Thyroid gland (tissue), 4 donors: ENCODE measurements at regions not wholly inside any gene's neighbourhood (a gene's known extent, or its start where the extent isn't known, plus 50 kb on each side); places are given as distances from the start of the nearest gene placed in this dataset.

Experiments used
- DNase-seq, 2 donors: peaks; one replicate each; pipeline ENCODE4 v3.0.0-alpha.2; 2019
- H3K27ac ChIP-seq, 3 donors: fragments of 200-600 bp; sonication (generic); 1 replicate in 2 of 3; 2 replicates in 1 of 3; pipeline ENCODE4 v1.5.1; 2016 to 2019; ENCODE audit warnings: mild to moderate bottlenecking in 1 of 3, moderate library complexity in 1 of 3
- H3K27me3 ChIP-seq: fragments of 200-600 bp; sonication (generic); one replicate; pipeline ENCODE4 v1.5.1; 2019
- H3K36me3 ChIP-seq, 2 donors: fragments of 200-600 bp; sonication (generic); one replicate each; pipeline ENCODE4 v1.5.1; 2016 to 2019
- H3K4me1 ChIP-seq, 2 donors: fragments of 200-600 bp; sonication (generic); one replicate each; pipeline ENCODE4 v1.5.1; 2017 to 2019
- H3K4me3 ChIP-seq, 3 donors: fragments of 200-600 bp; sonication (generic); replicated peaks in 1 of 3; 1 replicate in 2 of 3; 2 replicates in 1 of 3; pipeline ENCODE4 v1.5.1; 2016; ENCODE audit warnings: mild to moderate bottlenecking in 1 of 3
- H3K9me3 ChIP-seq: fragments of 200-600 bp; sonication (generic); one replicate; pipeline ENCODE4 v1.5.1; 2017
- POLR2A ChIP-seq, 2 donors: fragments of 450-650 bp; IDR thresholded peaks; one replicate each; pipeline ENCODE4 v1.6.1; 2017; ENCODE audit warnings: antibody characterized with exemption in 2 of 2, mild to moderate bottlenecking in 2 of 2, moderate library complexity in 1 of 2
- WGBS, 2 donors: methylation state at CpG; one replicate each; pipeline ENCODE4 v1.1.5; 2017; 5-methylcytosine and 5-hydroxymethylcytosine counted together
- intact Hi-C: fragments of 100-400 bp; cut with DNase I; formaldehyde crosslinking; loops from one replicate; pipeline ENCODE4 v1.15.1; 2023
- TF ChIP-seq, protein P1 (sequence below), 6 experiments: fragments of 200-600 bp in 3 of 6; fragments of 450-650 bp in 3 of 6; sonication (generic) in 3 of 6; IDR thresholded peaks; one replicate each; pipeline ENCODE4 v1.5.1; 2016 to 2019; ENCODE audit warnings: antibody characterized with exemption in 6 of 6, mild to moderate bottlenecking in 2 of 6, inconsistent platforms in 1 of 6, moderate library complexity in 1 of 6

DNA sequence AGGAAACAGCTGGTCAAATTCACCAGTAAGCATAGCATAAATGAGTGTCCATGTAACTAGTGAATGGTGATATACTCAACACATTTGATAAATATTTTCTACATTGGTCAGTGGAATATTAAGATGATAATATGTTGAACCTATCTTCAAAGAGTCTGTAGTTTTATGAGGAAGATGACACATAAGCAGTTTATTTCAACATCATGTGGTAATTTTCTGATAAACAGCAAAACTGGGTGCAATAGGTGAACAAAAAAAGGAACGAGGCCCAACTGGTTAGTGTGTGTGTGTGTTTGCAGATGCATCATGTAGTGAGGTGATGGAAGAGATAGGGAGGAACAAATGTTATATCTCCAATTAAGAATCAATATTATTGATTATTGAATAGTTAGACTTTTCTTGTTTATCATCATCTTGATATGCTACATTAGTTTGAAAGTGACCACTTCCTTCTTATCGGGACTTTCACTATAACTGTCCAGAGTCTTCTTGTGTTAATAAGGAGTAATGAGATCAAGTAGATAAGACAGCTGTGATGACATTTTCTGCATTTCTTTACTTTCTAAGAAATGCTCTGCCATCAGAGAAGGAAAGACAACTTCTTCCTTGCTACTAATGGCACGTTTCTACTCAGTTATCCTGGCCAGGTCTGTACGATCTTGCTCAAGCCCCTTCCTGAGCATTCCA lies 270.7 kb downstream of the ETS1 start:
- intact Hi-C loops = no loop called here
- Histone ChIP-seq H3K27ac (no peak overlapping the region), H3K9me3 (no peaks in the 10 kb centered on the region), H3K36me3 (no peaks in the 10 kb centered on the region), H3K4me3 (no peak overlapping the region), H3K4me1 (no peaks in the 10 kb centered on the region), H3K27me3 (no peaks in the 10 kb centered on the region)
- TF ChIP-seq POLR2A (IDR thresholded peaks at IDR 0.05) = no peak
- 78 to 85% methylated on average over 4 of the region's 4 CpGs for WGBS, 2 donors
- no peak for DNase-seq

DNA sequence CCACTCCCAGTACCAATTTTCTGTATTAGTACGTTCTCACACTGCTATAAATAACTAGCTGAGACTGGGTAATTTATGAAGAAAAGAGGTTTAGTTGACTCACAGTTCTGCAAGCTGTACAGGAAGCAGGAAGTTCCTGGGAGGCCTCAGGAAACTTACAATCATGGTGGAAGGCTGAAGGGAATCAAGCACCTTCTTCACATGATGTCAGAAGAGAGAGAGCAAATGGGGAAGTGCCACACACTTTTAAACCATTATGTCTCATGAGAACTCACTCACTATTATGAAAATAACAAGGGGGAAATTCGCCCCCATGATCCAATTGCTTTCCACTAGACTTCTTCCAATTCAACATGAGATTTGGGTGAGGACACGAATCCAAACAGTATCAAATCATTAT lies 271.4 kb downstream of the ETS1 start:
- H3K36me3 ChIP-seq = no peaks in the 10 kb centered on the region
- no peak for TF ChIP-seq POLR2A (IDR thresholded peaks at IDR 0.05)
- TF ChIP-seq, protein P1, sequence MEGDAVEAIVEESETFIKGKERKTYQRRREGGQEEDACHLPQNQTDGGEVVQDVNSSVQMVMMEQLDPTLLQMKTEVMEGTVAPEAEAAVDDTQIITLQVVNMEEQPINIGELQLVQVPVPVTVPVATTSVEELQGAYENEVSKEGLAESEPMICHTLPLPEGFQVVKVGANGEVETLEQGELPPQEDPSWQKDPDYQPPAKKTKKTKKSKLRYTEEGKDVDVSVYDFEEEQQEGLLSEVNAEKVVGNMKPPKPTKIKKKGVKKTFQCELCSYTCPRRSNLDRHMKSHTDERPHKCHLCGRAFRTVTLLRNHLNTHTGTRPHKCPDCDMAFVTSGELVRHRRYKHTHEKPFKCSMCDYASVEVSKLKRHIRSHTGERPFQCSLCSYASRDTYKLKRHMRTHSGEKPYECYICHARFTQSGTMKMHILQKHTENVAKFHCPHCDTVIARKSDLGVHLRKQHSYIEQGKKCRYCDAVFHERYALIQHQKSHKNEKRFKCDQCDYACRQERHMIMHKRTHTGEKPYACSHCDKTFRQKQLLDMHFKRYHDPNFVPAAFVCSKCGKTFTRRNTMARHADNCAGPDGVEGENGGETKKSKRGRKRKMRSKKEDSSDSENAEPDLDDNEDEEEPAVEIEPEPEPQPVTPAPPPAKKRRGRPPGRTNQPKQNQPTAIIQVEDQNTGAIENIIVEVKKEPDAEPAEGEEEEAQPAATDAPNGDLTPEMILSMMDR (IDR thresholded peaks at IDR 0.05) = no peak
- H3K4me1 ChIP-seq = no peaks in the 10 kb centered on the region
- intact Hi-C loops = no loop called here
- no peaks in the 10 kb centered on the region for H3K27me3 ChIP-seq
- H3K9me3 ChIP-seq = no peaks in the 10 kb centered on the region
- H3K4me3 ChIP-seq = no peak overlapping the region
- DNase-seq = no peak
- 87 to 90% methylated on average over 3 of the region's 3 CpGs for WGBS, 2 donors
- H3K27ac ChIP-seq = no peak overlapping the region

DNA sequence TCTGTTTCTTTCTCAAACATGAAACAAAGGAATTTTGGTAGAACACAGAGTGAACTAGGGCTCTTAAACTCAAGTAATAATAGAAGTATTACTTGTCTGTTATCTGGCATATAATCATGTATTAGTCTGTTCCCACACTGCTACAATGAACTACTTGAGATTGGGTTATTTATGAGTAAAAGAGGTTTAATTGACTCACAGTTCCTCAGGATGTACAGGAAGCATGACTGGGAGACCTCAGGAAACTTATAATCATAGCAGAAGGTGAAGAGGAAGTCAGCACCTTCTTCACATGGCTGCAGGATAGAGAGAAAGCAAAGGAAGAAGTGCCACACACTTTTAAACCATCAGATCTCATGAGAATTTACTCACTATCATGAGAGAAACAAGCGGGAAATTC lies 273.4 kb downstream of the ETS1 start:
- no peak for TF ChIP-seq POLR2A (IDR thresholded peaks at IDR 0.05)
- TF ChIP-seq, protein P1 (IDR thresholded peaks at IDR 0.05) = no peak
- Histone ChIP-seq H3K9me3 (no peaks in the 10 kb centered on the region), H3K4me1 (no peaks in the 10 kb centered on the region), H3K4me3 (no peak overlapping the region), H3K27me3 (no peaks in the 10 kb centered on the region), H3K36me3 (no peaks in the 10 kb centered on the region), H3K27ac (no peak overlapping the region)
- no peak for DNase-seq
- intact Hi-C loops = no loop called here
- 93 to 97% methylated on average over 1 of the region's 1 CpG for WGBS, 2 donors

DNA sequence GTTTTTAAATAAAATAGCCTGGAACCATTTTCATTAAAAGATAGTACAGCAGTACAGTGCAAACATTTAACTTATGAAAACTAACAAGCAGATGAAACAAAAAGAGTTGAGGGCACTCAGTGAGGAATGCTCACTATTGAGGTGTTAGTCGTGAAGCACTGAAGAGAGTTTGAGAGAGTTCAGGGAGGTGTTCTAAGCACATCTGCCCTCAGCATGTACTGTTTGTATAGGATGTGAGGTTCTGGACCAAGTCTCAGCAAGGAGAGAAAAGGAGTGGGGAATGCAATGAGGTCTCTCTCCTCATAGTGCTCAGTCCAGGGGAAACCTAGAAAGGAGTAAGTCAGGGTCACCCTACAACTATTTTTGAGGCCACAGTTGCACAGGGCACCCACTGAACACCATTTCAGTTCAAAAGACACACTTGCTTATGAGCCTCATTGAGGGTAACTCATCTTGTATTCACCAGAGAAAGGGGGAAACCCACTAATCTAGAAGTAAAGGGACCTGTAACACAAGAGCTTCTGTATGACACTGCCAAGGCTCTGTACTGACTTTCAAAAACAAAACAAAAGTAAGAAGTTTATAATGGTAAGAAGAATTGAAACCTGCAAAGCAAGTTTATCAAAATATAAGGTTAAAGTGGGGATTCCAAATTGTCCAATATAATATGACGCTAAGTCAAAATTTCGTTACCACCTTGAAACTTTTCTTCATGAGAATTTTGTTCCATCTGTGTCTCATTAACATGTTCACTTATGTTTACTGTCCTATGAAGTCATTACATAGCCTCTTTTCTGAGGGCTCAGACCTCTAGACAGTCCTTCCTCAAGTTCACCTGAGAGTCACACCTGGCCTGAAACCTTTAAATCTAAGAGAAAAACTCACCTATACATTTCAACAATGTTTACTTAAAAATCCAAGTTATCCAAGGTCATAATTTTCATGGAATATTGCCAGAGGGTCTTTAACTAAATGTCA lies 275.3 kb downstream of the ETS1 start:
- no peaks in the 10 kb centered on the region for H3K36me3 ChIP-seq
- no peaks in the 10 kb centered on the region for H3K9me3 ChIP-seq
- no peak for TF ChIP-seq POLR2A (IDR thresholded peaks at IDR 0.05)
- TF ChIP-seq, protein P1 (IDR thresholded peaks at IDR 0.05) = no peak
- WGBS, 2 donors = 58 to 60% methylated on average over 3 of the region's 3 CpGs
- no peak overlapping the region for H3K27ac ChIP-seq
- no peak for DNase-seq
- no peaks in the 10 kb centered on the region for H3K4me1 ChIP-seq
- no peaks in the 10 kb centered on the region for H3K27me3 ChIP-seq
- intact Hi-C loops = no loop called here
- no peak overlapping the region for H3K4me3 ChIP-seq

DNA sequence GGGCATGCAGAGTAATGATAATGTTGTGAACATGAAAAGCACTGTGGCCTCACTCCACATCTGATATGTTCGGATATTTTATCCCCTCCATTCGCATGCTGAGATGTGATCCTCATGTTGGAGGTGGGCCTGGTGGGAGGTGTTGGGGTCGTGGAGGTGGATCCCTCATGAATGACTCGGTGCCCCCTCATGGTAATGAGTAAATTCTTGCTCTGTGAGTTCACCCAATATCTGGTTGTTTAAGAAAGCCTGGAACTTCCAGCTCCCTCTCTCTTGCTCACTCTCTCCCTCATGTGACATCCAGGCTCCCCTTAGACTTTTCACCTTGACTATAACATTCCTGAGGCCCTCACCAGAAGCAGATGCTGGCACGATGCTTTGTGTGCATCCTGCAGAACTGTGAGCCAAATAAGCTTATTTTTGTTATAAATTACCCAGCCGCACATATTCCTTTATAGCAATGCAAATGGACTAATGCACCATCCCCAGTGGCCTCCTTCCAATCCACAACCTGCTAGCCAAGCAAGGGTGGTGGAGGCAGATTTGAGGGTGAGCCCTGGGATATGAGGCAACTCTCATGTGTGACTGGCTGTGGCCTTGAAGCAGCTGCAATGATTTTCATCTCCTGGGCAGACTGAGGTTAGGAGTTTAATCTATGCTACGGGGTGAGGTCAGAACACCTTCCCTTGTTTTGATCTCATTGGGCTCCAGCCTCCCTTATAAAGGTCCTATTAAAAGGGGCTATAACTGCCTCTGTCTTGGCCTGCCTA lies 276.5 kb downstream of the ETS1 start:
- DNase-seq = no peak

More for the DNA sequence above, 276.5 kb downstream of the ETS1 start:
- no peak for TF ChIP-seq POLR2A (IDR thresholded peaks at IDR 0.05)
- TF ChIP-seq, protein P1 (IDR thresholded peaks at IDR 0.05) = no peak
- Histone ChIP-seq H3K27ac (no peak overlapping the region), H3K27me3 (no peaks in the 10 kb centered on the region), H3K4me3 (no peak overlapping the region), H3K36me3 (no peaks in the 10 kb centered on the region), H3K4me1 (no peaks in the 10 kb centered on the region), H3K9me3 (no peaks in the 10 kb centered on the region)
- intact Hi-C loops = no loop called here
- WGBS, 2 donors = 84 to 94% methylated on average over 7 of the region's 7 CpGs
